ENCODE measurements at regions not wholly inside any gene's neighbourhood (a gene's known extent, or its start where the extent isn't known, plus 50 kb on each side); places are given as distances from the start of the nearest gene placed in this dataset.

GRCh38 chr2:107267086-107267485 lies 381.1 kb upstream of the ST6GAL2 start:
- no peak for TF ChIP-seq CTCF (IDR thresholded peaks at IDR 0.05)
- TF ChIP-seq POLR2A (IDR thresholded peaks at IDR 0.05): no peak
- no peak for TF ChIP-seq POLR2AphosphoS5 (IDR thresholded peaks at IDR 0.05)
